HL-60 (cell line): ENCODE measurements at regions not wholly inside any gene's neighbourhood (a gene's known extent, or its start where the extent isn't known, plus 50 kb on each side); places are given as distances from the start of the nearest gene placed in this dataset.

Experiments used
- DNase-seq, 2 experiments: peaks; one replicate each; pipeline ENCODE4 v3.0.0-alpha.2; 2010 to 2020; ENCODE audit warnings: low read depth in 1 of 2, low spot score in 1 of 2
- H3K27ac ChIP-seq: fragments of 250-450 bp; sonication (Bioruptor Pico); replicated peaks from 2 replicates; pipeline ENCODE4 v1.5.1; 2020; ENCODE audit warnings: mild to moderate bottlenecking, moderate library complexity
- H3K27me3 ChIP-seq: fragments of 250-450 bp; sonication (Bioruptor Pico); 2 replicates; pipeline ENCODE4 v1.5.1; 2021; ENCODE audit warnings: mild to moderate bottlenecking, moderate library complexity; ENCODE audit not compliant: insufficient read depth, poor library complexity, severe bottlenecking
- H3K4me3 ChIP-seq: replicated peaks from 2 replicates; pipeline ENCODE4 v1.5.1; 2011; ENCODE audit warnings: mild to moderate bottlenecking, control low read depth, low read length; ENCODE audit not compliant: insufficient read depth
- GABPA ChIP-seq: IDR thresholded peaks from 2 replicates; pipeline ENCODE4 v1.6.1; 2012; ENCODE audit warnings: low read depth
- POLR2AphosphoS5 ChIP-seq: IDR thresholded peaks from 2 replicates; pipeline ENCODE4 v1.6.1; 2012; ENCODE audit warnings: low read depth
- SPI1 ChIP-seq: IDR thresholded peaks from 2 replicates; pipeline ENCODE4 v1.6.1; 2012; ENCODE audit warnings: low read depth, mild to moderate bottlenecking, borderline replicate concordance
- TF ChIP-seq, protein P1 (sequence below): IDR thresholded peaks from 2 replicates; pipeline ENCODE4 v1.6.1; 2012; ENCODE audit warnings: low read depth; ENCODE audit not compliant: insufficient replicate concordance
- TF ChIP-seq, protein P2 (sequence below): IDR thresholded peaks from one replicate; pipeline ENCODE4 v1.5.1; 2011; ENCODE audit warnings: low read length, control low read depth, inconsistent platforms; ENCODE audit not compliant: insufficient read depth

DNA sequence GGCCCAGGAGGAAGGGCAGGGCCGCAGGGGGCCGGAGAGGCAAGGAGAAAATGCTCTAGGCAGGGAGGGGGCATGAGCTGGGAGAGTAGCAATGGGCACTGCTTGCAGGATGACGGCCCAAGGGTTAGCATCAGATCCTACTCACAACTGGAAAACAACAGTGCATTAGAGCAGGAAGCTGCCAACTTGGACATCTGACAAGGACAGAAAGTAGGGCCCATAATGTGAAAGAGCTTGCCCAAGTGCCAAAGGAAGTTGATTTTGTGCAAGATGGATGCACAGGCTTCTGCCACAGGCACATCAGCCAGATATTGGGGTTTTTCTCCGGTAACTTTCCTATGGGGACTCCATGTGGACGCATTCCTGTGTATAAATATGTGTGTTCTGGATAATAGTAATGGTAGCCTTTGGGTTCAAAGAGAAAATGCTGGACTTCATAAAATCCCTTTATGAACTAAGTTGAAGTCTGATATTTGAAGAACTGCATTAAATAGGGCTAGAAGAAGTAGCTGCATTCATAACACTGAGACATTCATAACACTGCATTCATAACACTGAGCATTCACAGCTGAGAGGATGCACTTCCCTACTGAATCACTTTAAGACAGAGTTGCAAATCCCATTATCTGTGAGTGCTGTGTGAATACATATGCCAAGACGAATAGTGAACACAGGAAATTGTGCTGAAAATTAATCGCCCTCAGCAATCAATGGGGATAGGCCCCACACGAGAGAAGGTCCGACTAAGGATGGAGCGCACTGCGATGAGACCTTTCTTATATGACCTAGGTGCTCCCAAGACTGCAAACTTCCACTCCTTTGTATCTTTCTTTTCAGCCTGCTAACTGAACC, 235.6 kb upstream of the PRDM1 start:
- DNase-seq, result no peak
- no peak overlapping the region for H3K4me3 ChIP-seq
- TF ChIP-seq POLR2AphosphoS5, result no peak
- TF ChIP-seq, protein P1, sequence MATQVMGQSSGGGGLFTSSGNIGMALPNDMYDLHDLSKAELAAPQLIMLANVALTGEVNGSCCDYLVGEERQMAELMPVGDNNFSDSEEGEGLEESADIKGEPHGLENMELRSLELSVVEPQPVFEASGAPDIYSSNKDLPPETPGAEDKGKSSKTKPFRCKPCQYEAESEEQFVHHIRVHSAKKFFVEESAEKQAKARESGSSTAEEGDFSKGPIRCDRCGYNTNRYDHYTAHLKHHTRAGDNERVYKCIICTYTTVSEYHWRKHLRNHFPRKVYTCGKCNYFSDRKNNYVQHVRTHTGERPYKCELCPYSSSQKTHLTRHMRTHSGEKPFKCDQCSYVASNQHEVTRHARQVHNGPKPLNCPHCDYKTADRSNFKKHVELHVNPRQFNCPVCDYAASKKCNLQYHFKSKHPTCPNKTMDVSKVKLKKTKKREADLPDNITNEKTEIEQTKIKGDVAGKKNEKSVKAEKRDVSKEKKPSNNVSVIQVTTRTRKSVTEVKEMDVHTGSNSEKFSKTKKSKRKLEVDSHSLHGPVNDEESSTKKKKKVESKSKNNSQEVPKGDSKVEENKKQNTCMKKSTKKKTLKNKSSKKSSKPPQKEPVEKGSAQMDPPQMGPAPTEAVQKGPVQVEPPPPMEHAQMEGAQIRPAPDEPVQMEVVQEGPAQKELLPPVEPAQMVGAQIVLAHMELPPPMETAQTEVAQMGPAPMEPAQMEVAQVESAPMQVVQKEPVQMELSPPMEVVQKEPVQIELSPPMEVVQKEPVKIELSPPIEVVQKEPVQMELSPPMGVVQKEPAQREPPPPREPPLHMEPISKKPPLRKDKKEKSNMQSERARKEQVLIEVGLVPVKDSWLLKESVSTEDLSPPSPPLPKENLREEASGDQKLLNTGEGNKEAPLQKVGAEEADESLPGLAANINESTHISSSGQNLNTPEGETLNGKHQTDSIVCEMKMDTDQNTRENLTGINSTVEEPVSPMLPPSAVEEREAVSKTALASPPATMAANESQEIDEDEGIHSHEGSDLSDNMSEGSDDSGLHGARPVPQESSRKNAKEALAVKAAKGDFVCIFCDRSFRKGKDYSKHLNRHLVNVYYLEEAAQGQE, result no peak
- no peak for TF ChIP-seq SPI1
- TF ChIP-seq GABPA, result no peak
- TF ChIP-seq, protein P2, sequence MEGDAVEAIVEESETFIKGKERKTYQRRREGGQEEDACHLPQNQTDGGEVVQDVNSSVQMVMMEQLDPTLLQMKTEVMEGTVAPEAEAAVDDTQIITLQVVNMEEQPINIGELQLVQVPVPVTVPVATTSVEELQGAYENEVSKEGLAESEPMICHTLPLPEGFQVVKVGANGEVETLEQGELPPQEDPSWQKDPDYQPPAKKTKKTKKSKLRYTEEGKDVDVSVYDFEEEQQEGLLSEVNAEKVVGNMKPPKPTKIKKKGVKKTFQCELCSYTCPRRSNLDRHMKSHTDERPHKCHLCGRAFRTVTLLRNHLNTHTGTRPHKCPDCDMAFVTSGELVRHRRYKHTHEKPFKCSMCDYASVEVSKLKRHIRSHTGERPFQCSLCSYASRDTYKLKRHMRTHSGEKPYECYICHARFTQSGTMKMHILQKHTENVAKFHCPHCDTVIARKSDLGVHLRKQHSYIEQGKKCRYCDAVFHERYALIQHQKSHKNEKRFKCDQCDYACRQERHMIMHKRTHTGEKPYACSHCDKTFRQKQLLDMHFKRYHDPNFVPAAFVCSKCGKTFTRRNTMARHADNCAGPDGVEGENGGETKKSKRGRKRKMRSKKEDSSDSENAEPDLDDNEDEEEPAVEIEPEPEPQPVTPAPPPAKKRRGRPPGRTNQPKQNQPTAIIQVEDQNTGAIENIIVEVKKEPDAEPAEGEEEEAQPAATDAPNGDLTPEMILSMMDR, result no peak
- H3K27me3 ChIP-seq, result no peaks in the 10 kb centered on the region
- H3K27ac ChIP-seq, result no peak overlapping the region

DNA sequence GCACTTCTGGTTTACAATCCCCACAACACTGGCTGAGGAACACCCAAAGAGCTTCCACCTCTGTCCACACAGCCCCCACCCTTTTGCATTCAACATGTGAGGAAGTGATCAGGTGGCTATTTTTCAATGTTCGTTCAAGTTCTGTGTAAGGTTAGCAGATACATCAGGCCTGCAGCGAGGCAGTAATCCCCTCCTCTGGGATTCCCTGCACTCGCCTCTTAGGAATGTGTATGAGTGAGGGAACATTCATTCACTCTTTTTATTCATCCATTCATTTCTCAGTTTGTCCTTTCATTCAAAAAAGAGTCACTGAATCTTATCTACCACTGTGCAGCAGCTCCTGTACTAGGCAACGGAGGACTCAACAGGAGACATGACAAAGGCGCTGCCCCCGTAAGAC, 236.4 kb upstream of the PRDM1 start:
- no peak for DNase-seq
- Histone ChIP-seq H3K27ac (no peak overlapping the region), H3K4me3 (no peak overlapping the region), H3K27me3 (no peaks in the 10 kb centered on the region)
- TF ChIP-seq, protein P2, result no peak
- TF ChIP-seq, protein P1, result no peak
- TF ChIP-seq GABPA, result no peak
- no peak for TF ChIP-seq POLR2AphosphoS5

DNA sequence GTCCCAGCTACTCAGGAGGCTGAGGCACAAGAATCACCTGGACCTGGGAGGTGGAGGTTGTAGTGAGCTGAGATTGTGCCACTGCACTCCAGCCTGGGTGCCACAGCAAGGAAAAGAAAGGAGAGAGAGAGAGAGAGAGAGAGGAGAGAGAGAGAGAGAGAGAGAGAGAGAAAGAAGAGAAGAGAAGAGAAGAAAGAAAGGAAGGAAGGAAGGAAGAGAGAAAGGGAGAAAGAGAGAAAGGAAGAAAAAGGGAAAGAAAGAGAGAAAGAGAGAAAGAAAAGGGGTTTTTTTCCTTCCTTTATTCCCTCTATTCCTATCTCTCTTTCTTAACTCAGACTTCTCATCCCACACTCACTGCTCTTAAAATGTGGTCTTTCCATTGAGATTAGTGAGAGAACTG, 238.7 kb upstream of the PRDM1 start:
- Histone ChIP-seq H3K4me3 (no peak overlapping the region), H3K27me3 (no peaks in the 10 kb centered on the region), H3K27ac (no peak overlapping the region)
- TF ChIP-seq, protein P2, result no peak
- TF ChIP-seq SPI1 (no peak), POLR2AphosphoS5 (no peak), GABPA (no peak)
- TF ChIP-seq, protein P1, result no peak
- no peak for DNase-seq
